B cell (primary cell): ENCODE measurements at regions not wholly inside any gene's neighbourhood (a gene's known extent, or its start where the extent isn't known, plus 50 kb on each side); places are given as distances from the start of the nearest gene placed in this dataset.

Experiments used
- ATAC-seq: fragments of 200-7000 bp; cut with Tn5 transposase; one replicate; pipeline ENCODE4 v1.10.0; 2021; ENCODE audit warnings: low read depth, mild to moderate bottlenecking, moderate number of reproducible peaks, moderate library complexity
- CTCF ChIA-PET: fragments of 350-600 bp; sonication (Branson Sonifier 250); formaldehyde crosslinking; loops from one replicate; lab custom pipeline; 2021; ENCODE audit warnings: antibody characterized with exemption, inconsistent platforms; lab: Charles Lee
- POLR2A ChIA-PET: fragments of 350-600 bp; sonication (Branson Sonifier 250); formaldehyde crosslinking; loops from one replicate; lab custom pipeline; 2021; ENCODE audit warnings: antibody characterized with exemption; lab: Charles Lee
- DNase-seq: peaks from one replicate; pipeline ENCODE4 v3.0.0; 2013
- H2AFZ ChIP-seq: 2 replicates; pipeline ENCODE4 v1.6.1; 2012; ENCODE audit warnings: mild to moderate bottlenecking, low read depth, low read length; ENCODE audit not compliant: insufficient read depth, poor library complexity, severe bottlenecking
- H3K27ac ChIP-seq, 2 donors: 1 replicate in 1 of 2; 2 replicates in 1 of 2; pipeline ENCODE4 v1.5.1; 2012 to 2013; ENCODE audit warnings: low read length in 2 of 2, mild to moderate bottlenecking in 2 of 2, moderate library complexity in 1 of 2
- H3K27me3 ChIP-seq, 4 experiments: fragments of 200-600 bp in 1 of 4; sonication (generic) in 1 of 4; replicated peaks in 1 of 4; 1 replicate in 2 of 4; 2 replicates in 2 of 4; pipeline versions ENCODE4 v1.6.1 to v1.7.0; 2013 to 2016; ENCODE audit warnings: low read length in 3 of 4, mild to moderate bottlenecking in 2 of 4, mixed read lengths in 1 of 4, moderate library complexity in 1 of 4; ENCODE audit not compliant: insufficient read depth in 4 of 4, control insufficient read depth in 3 of 4; ENCODE audit errors: control extremely low read depth in 1 of 4
- H3K36me3 ChIP-seq, 2 experiments: replicated peaks in 1 of 2; 1 replicate in 1 of 2; 2 replicates in 1 of 2; pipeline versions ENCODE4 v1.6.1 to v1.7.1; 2013; ENCODE audit warnings: low read length in 1 of 2; ENCODE audit not compliant: insufficient read depth in 2 of 2, control insufficient read depth in 1 of 2; ENCODE audit errors: control extremely low read depth in 1 of 2, extremely low read depth in 1 of 2
- H3K4me1 ChIP-seq, 2 donors: fragments of 200-600 bp in 1 of 2; sonication (generic) in 1 of 2; 1 replicate in 1 of 2; 2 replicates in 1 of 2; pipeline versions ENCODE4 v1.5.1 to v1.6.1; 2013 to 2017; ENCODE audit warnings: low read length in 2 of 2; ENCODE audit not compliant: control insufficient read depth in 2 of 2, insufficient read depth in 2 of 2
- H3K4me2 ChIP-seq: replicated peaks from 2 replicates; pipeline ENCODE3; 2012; ENCODE audit warnings: mild to moderate bottlenecking, low read depth, low read length; ENCODE audit not compliant: poor library complexity, severe bottlenecking
- H3K4me3 ChIP-seq, 5 experiments: fragments of 200-600 bp in 1 of 5; sonication (generic) in 1 of 5; 1 replicate in 3 of 5; 2 replicates in 2 of 5; pipeline versions ENCODE4 v1.5.1 to v1.7.0; 2011 to 2016; ENCODE audit warnings: low read length in 4 of 5, mild to moderate bottlenecking in 4 of 5, low read depth in 2 of 5, control low read depth in 1 of 5, moderate library complexity in 1 of 5; ENCODE audit not compliant: insufficient read depth in 1 of 5; ENCODE audit errors: control extremely low read depth in 1 of 5, extremely low read depth in 1 of 5
- H3K79me2 ChIP-seq: fragments of 200-600 bp; sonication (generic); one replicate; pipeline ENCODE4 v1.6.0; 2016; ENCODE audit warnings: low read length; ENCODE audit not compliant: control insufficient read depth, insufficient read depth
- H3K9ac ChIP-seq: fragments of 200-600 bp; sonication (generic); 2 replicates; pipeline ENCODE4 v1.6.1; 2017; ENCODE audit warnings: mild to moderate bottlenecking, low read length, moderate library complexity
- H3K9me3 ChIP-seq, 3 donors: one replicate each; pipeline versions ENCODE4 v1.6.1 to v1.7.1; 2013; ENCODE audit warnings: low read length in 2 of 3; ENCODE audit not compliant: control insufficient read depth in 2 of 3, insufficient read depth in 1 of 3; ENCODE audit errors: control extremely low read depth in 1 of 3
- H4K20me1 ChIP-seq: 2 replicates; pipeline ENCODE4 v1.6.0; 2012; ENCODE audit warnings: mild to moderate bottlenecking, low read length; ENCODE audit not compliant: insufficient read depth, control insufficient read depth, poor library complexity, severe bottlenecking
- H3K27ac Mint-ChIP-seq: one replicate; pipeline ENCODE4 v1.8.0; 2021; ENCODE audit warnings: mixed read lengths
- H3K27me3 Mint-ChIP-seq: one replicate; pipeline ENCODE4 v1.8.0; 2021; ENCODE audit warnings: mixed read lengths
- H3K4me1 Mint-ChIP-seq: one replicate; pipeline ENCODE4 v1.8.0; 2021; ENCODE audit warnings: mixed read lengths
- H3K4me3 Mint-ChIP-seq: one replicate; pipeline ENCODE4 v1.8.0; 2021; ENCODE audit warnings: mixed read lengths
- H3K9me3 Mint-ChIP-seq: one replicate; pipeline ENCODE4 v1.8.0; 2022; ENCODE audit warnings: mixed read lengths; ENCODE audit not compliant: insufficient read depth
- CTCF ChIP-seq: fragments of 200-600 bp; IDR thresholded peaks from one replicate; pipeline ENCODE4 v1.8.0; 2022; ENCODE audit warnings: antibody characterized with exemption, mild to moderate bottlenecking
- EZH2 ChIP-seq: IDR thresholded peaks from 2 replicates; pipeline ENCODE4 v1.6.1; 2012; ENCODE audit warnings: borderline replicate concordance, low read depth, mild to moderate bottlenecking, moderate library complexity, low read length; ENCODE audit not compliant: insufficient read depth, poor library complexity, severe bottlenecking
- WGBS: methylation state at CpG from one replicate; pipeline ENCODE4 v1.1.5; 2013; ENCODE audit warnings: missing lambda C conversion rate; ENCODE audit not compliant: insufficient coverage; 5-methylcytosine and 5-hydroxymethylcytosine counted together
- intact Hi-C: fragments of 100-400 bp; cut with micrococcal nuclease; formaldehyde crosslinking; loops from one replicate; pipeline ENCODE4 v1.10.0; 2022

DNA sequence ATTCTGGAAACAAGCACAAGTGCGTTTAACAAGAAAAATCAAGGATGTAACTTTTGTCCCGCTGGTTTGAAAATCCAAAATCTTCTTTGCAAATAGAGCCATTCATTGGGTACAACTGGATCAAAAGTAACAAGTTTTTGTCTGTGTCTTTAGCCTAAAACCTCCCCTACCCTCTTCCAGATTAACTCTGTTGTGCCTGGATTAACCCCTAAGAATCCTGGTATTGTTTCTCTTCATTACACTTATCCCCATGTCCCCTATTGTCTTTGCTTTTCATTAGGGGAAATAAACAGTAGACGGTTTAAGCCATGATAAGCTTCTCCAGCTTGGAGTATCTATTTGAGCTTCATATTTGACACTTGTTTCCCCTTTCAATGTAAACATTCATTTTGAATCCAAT, 242.1 kb upstream of the ARGLU1 start:
- H3K4me1 Mint-ChIP-seq = no peaks in the 10 kb centered on the region
- H3K27ac ChIP-seq = no peak overlapping the region
- H3K9me3 ChIP-seq = peaks cover 0 to 3% (median 0%) of the 10 kb centered on the region in 3 donors
- H3K4me1 ChIP-seq = no peaks in the 10 kb centered on the region
- H3K27me3 Mint-ChIP-seq = no peaks in the 10 kb centered on the region
- no peak overlapping the region for H3K4me3 Mint-ChIP-seq
- H3K36me3 ChIP-seq = no peaks in the 10 kb centered on the region
- no peak for TF ChIP-seq CTCF
- TF ChIP-seq EZH2 = no peak
- DNase-seq = no peak
- no peak overlapping the region for H3K4me2 ChIP-seq
- WGBS = 80% methylated on average over 1 of the region's 3 CpGs
- no peak overlapping the region for H3K27ac Mint-ChIP-seq
- H3K4me3 ChIP-seq = no peak overlapping the region
- H3K9ac ChIP-seq = no peak overlapping the region
- H3K79me2 ChIP-seq = no peaks in the 10 kb centered on the region
- peaks cover 0 to 2% (median 0%) of the 10 kb centered on the region in 4 experiments for H3K27me3 ChIP-seq
- ATAC-seq = no peak
- intact Hi-C loops = no loop called here
- H3K9me3 Mint-ChIP-seq = no peaks in the 10 kb centered on the region
- H2AFZ ChIP-seq = no peak overlapping the region
- H4K20me1 ChIP-seq = no peaks in the 10 kb centered on the region
- ChIA-PET CTCF (no interaction called here), POLR2A (no interaction called here)

GRCh38 chr13:106804991-106805390, 237.1 kb upstream of the ARGLU1 start:
- Histone ChIP-seq H2AFZ (no peak overlapping the region), H3K4me2 (no peak overlapping the region), H3K36me3 (no peaks in the 10 kb centered on the region), H4K20me1 (no peaks in the 10 kb centered on the region), H3K79me2 (no peaks in the 10 kb centered on the region), H3K27ac (no peak overlapping the region), H3K9ac (no peak overlapping the region), H3K4me3 (no peak overlapping the region), H3K9me3 (peaks cover 0 to 3% (median 0%) of the 10 kb centered on the region in 3 donors), H3K4me1 (no peaks in the 10 kb centered on the region), H3K27me3 (peaks cover 0 to 2% (median 0%) of the 10 kb centered on the region in 4 experiments)
- no peak for TF ChIP-seq CTCF
- no peak for TF ChIP-seq EZH2
- CTCF ChIA-PET = no interaction called here
- no CpG with 5 or more reads among the region's 3 CpGs for WGBS
- H3K4me3 Mint-ChIP-seq = no peak overlapping the region
- ATAC-seq (no peak), DNase-seq (no peak)
- intact Hi-C loops = no loop called here
- H3K27me3 Mint-ChIP-seq = no peaks in the 10 kb centered on the region
- no peaks in the 10 kb centered on the region for H3K4me1 Mint-ChIP-seq
- POLR2A ChIA-PET = no interaction called here
- H3K9me3 Mint-ChIP-seq = no peaks in the 10 kb centered on the region
- no peak overlapping the region for H3K27ac Mint-ChIP-seq
